HCT116 (cell line): ENCODE measurements at regions not wholly inside any gene's neighbourhood (a gene's known extent, or its start where the extent isn't known, plus 50 kb on each side); places are given as distances from the start of the nearest gene placed in this dataset.

Experiments used
- ATAC-seq: fragments of 200-7000 bp; cut with Tn5 transposase; 2 replicates; pipeline ENCODE4 v1.9.1; 2020; ENCODE audit warnings: mild to moderate bottlenecking, moderate library complexity
- BruUV-seq: library from RNA; stranded (reverse); fragments of 400-500 nt; replicated peaks from 2 replicates; lab custom pipeline; 2021; lab: Mats Ljungman, UMichigan
- CTCF ChIA-PET: fragments of 300-600 bp; sonication (Branson Sonifier 250); formaldehyde crosslinking; loops from one replicate; lab custom pipeline; 2021; ENCODE audit warnings: antibody characterized with exemption; lab: Charles Lee
- POLR2A ChIA-PET: fragments of 300-600, 350-600 bp; sonication (Branson Sonifier 250); formaldehyde crosslinking; loops from one replicate; lab custom pipeline; 2021; ENCODE audit warnings: antibody characterized with exemption; lab: Charles Lee
- RAD21 ChIA-PET, 2 experiments: fragments of 300-600 bp; sonication (Branson Sonifier 250); formaldehyde crosslinking; loops; one replicate each; lab custom pipeline; 2023; ENCODE audit warnings: low total read pairs in 2 of 2; ENCODE audit not compliant: uncharacterized antibody in 2 of 2, unreplicated experiment in 2 of 2, low non-redundant PET in 1 of 2; lab: Charles Lee
- DNase-seq: peaks from one replicate; pipeline ENCODE4 v3.0.0-alpha.2; 2010; ENCODE audit warnings: low read depth, low spot score
- H2AFZ ChIP-seq: fragments of 200-600 bp; shearing (Covaris generic), sonication (generic); 2 replicates; pipeline ENCODE4 v1.6.1; 2017; ENCODE audit warnings: low read depth, mixed run types, mixed read lengths, antibody characterized with exemption, low read length; ENCODE audit not compliant: poor library complexity, severe bottlenecking
- H3K27ac ChIP-seq: 2 replicates; pipeline ENCODE4 v1.5.1; 2012; ENCODE audit warnings: low read depth, low read length
- H3K27me3 ChIP-seq: fragments of 200-600 bp; sonication (generic); 2 replicates; pipeline ENCODE4 v1.6.1; 2016; ENCODE audit warnings: mixed run types, low read length, mixed read lengths; ENCODE audit not compliant: insufficient read depth
- H3K36me3 ChIP-seq, 2 experiments: fragments of 200-500 bp in 1 of 2; fragments of 200-600 bp in 1 of 2; sonication (Bioruptor generic) in 1 of 2; sonication (generic) in 1 of 2; 2 replicates each; pipeline versions ENCODE4 v1.5.1 to v1.6.1; 2014 to 2016; ENCODE audit warnings: low read length in 2 of 2, inconsistent platforms in 1 of 2, mixed read lengths in 1 of 2, mixed run types in 1 of 2; ENCODE audit not compliant: insufficient read depth in 2 of 2, control insufficient read depth in 1 of 2
- H3K4me1 ChIP-seq, 2 experiments: fragments of 200-600 bp in 1 of 2; sonication (generic) in 1 of 2; 2 replicates each; pipeline versions ENCODE4 v1.5.1 to v1.6.1; 2012 to 2017; ENCODE audit warnings: low read length in 2 of 2, inconsistent platforms in 1 of 2, mild to moderate bottlenecking in 1 of 2, mixed read lengths in 1 of 2, mixed run types in 1 of 2, moderate library complexity in 1 of 2; ENCODE audit not compliant: insufficient read depth in 2 of 2, control insufficient read depth in 1 of 2
- H3K4me2 ChIP-seq: fragments of 200-600 bp; sonication (generic); 2 replicates; pipeline ENCODE4 v1.6.1; 2017; ENCODE audit warnings: mixed run types, low read length, mixed read lengths
- H3K4me3 ChIP-seq, 2 experiments: fragments of 200-600 bp in 1 of 2; sonication (generic) in 1 of 2; replicated peaks in 1 of 2; 2 replicates each; pipeline ENCODE4 v1.5.1; 2011 to 2016; ENCODE audit warnings: low read length in 2 of 2, control low read depth in 1 of 2, low read depth in 1 of 2, mild to moderate bottlenecking in 1 of 2, mixed read lengths in 1 of 2, mixed run types in 1 of 2
- H3K79me2 ChIP-seq: fragments of 200-600 bp; sonication (generic); 2 replicates; pipeline ENCODE4 v1.6.1; 2017; ENCODE audit warnings: mild to moderate bottlenecking, mixed run types, low read length, moderate library complexity, mixed read lengths; ENCODE audit not compliant: insufficient read depth
- H3K9ac ChIP-seq: fragments of 200-600 bp; sonication (generic); 2 replicates; pipeline ENCODE4 v1.6.1; 2016; ENCODE audit warnings: low read length, mixed read lengths
- H3K9me2 ChIP-seq: fragments of 200-600 bp; sonication (generic), shearing (Covaris generic); 2 replicates; pipeline ENCODE4 v1.6.1; 2017; ENCODE audit warnings: mixed run types, mild to moderate bottlenecking, moderate library complexity; ENCODE audit not compliant: insufficient read depth
- H3K9me3 ChIP-seq, 2 experiments: fragments of 200-500 bp in 1 of 2; fragments of 200-600 bp in 1 of 2; sonication (Bioruptor generic) in 1 of 2; sonication (generic) in 1 of 2; 2 replicates each; pipeline ENCODE4 v1.6.1; 2014 to 2017; ENCODE audit warnings: low read length in 2 of 2, mixed read lengths in 2 of 2, inconsistent platforms in 1 of 2, low read depth in 1 of 2, mild to moderate bottlenecking in 1 of 2, mixed run types in 1 of 2, moderate library complexity in 1 of 2; ENCODE audit not compliant: control insufficient read depth in 1 of 2, insufficient read depth in 1 of 2
- H4K20me1 ChIP-seq: fragments of 200-600 bp; sonication (generic), shearing (Covaris generic); 2 replicates; pipeline ENCODE4 v1.6.1; 2017; ENCODE audit warnings: mixed run types, mild to moderate bottlenecking, moderate library complexity; ENCODE audit not compliant: insufficient read depth
- CBX3 ChIP-seq: IDR thresholded peaks from 2 replicates; pipeline ENCODE4 v1.6.1; 2012; ENCODE audit warnings: low read depth
- CEBPB ChIP-seq: IDR thresholded peaks from 2 replicates; pipeline ENCODE4 v1.6.1; 2012; ENCODE audit warnings: low read depth
- EGR1 ChIP-seq: IDR thresholded peaks from 2 replicates; pipeline ENCODE4 v1.6.1; 2012; ENCODE audit warnings: low read depth
- FOSL1 ChIP-seq: IDR thresholded peaks from 2 replicates; pipeline ENCODE4 v1.6.1; 2012; ENCODE audit warnings: low read depth
- JUND ChIP-seq: IDR thresholded peaks from 2 replicates; pipeline ENCODE4 v1.6.1; 2012
- MAX ChIP-seq: IDR thresholded peaks from 2 replicates; pipeline ENCODE4 v1.6.1; 2012
- POLR2A ChIP-seq: IDR thresholded peaks from 2 replicates; pipeline ENCODE4 v1.7.0; 2011; ENCODE audit warnings: borderline replicate concordance; ENCODE audit not compliant: insufficient read depth, insufficient read length; ENCODE audit errors: extremely low read depth
- POLR2AphosphoS5 ChIP-seq: IDR thresholded peaks from 2 replicates; pipeline ENCODE4 v1.6.1; 2011; ENCODE audit warnings: mild to moderate bottlenecking, low read depth, low read length, moderate library complexity
- SIN3A ChIP-seq: IDR thresholded peaks from 2 replicates; pipeline ENCODE4 v1.6.1; 2012; ENCODE audit warnings: low read depth
- SP1 ChIP-seq: IDR thresholded peaks from 2 replicates; pipeline ENCODE4 v1.6.1; 2012; ENCODE audit warnings: low read depth
- SRF ChIP-seq: IDR thresholded peaks from 2 replicates; pipeline ENCODE4 v1.6.1; 2012; ENCODE audit warnings: low read depth
- YY1 ChIP-seq: IDR thresholded peaks from 2 replicates; pipeline ENCODE4 v1.6.1; 2011; ENCODE audit warnings: low read length, low read depth, moderate library complexity, mild to moderate bottlenecking; ENCODE audit not compliant: insufficient replicate concordance; ENCODE audit errors: extremely low read depth
- ZBTB33 ChIP-seq: IDR thresholded peaks from 2 replicates; pipeline ENCODE4 v1.6.1; 2011; ENCODE audit warnings: mild to moderate bottlenecking, low read length, moderate library complexity; ENCODE audit not compliant: insufficient replicate concordance; ENCODE audit errors: extremely low read depth
- ZFX ChIP-seq: fragments of 450-650 bp; IDR thresholded peaks from 2 replicates; pipeline ENCODE4 v1.6.1; 2017
- ZNF274 ChIP-seq: fragments of 200-500 bp; sonication (Bioruptor generic); IDR thresholded peaks from 2 replicates; pipeline ENCODE4 v1.6.1; 2014; ENCODE audit warnings: mild to moderate bottlenecking, low read depth, low read length, inconsistent platforms
- intact Hi-C: fragments of 100-400 bp; cut with micrococcal nuclease; formaldehyde crosslinking; loops from 2 replicates; pipeline ENCODE4 v1.10.0; 2022

- ChIA-PET RAD21 (no interaction called here), POLR2A (no interaction called here), CTCF (no interaction called here)
- no peak overlapping the region for H3K4me2 ChIP-seq
- H3K4me3 ChIP-seq = no peak overlapping the region
- H3K9me2 ChIP-seq = no peaks in the 10 kb centered on the region
- H3K79me2 ChIP-seq = no peaks in the 10 kb centered on the region
- intact Hi-C loops = no loop called here
- DNase-seq (no peak), ATAC-seq (no peak)
- no peaks in the 10 kb centered on the region for H3K36me3 ChIP-seq
- no TSS peak for BruUV-seq
- no peak overlapping the region for H3K9ac ChIP-seq
- no peaks in the 10 kb centered on the region for H4K20me1 ChIP-seq
- H3K9me3 ChIP-seq = peaks cover 0 to 18% of the 10 kb centered on the region in 2 experiments; a peak in 2 of 4 replicates
- H3K4me1 ChIP-seq = no peaks in the 10 kb centered on the region
- no peak overlapping the region for H2AFZ ChIP-seq
- no peak overlapping the region for H3K27ac ChIP-seq
- no peak for TF ChIP-seq POLR2A
- TF ChIP-seq ZNF274 = no peak
- TF ChIP-seq FOSL1 = no peak
- no peak for TF ChIP-seq EGR1
- TF ChIP-seq ZFX = no peak
- TF ChIP-seq ZBTB33 = no peak
- no peak for TF ChIP-seq CBX3
- TF ChIP-seq POLR2AphosphoS5 = no peak
- no peak for TF ChIP-seq YY1
- no peak for TF ChIP-seq SP1
- no peak for TF ChIP-seq JUND
- TF ChIP-seq CEBPB = no peak
- TF ChIP-seq MAX = no peak
- TF ChIP-seq SIN3A = no peak
- no peak for TF ChIP-seq SRF
- TF ChIP-seq, all 23 proteins: peak for 0
- H3K27me3 ChIP-seq = no peaks in the 10 kb centered on the region
Measured at GRCh38 chr1:103960710-103961109, 211.0 kb downstream of the AMY1C start.
